ENCODE measurements at regions not wholly inside any gene's neighbourhood (a gene's known extent, or its start where the extent isn't known, plus 50 kb on each side); places are given as distances from the start of the nearest gene placed in this dataset.

DNA sequence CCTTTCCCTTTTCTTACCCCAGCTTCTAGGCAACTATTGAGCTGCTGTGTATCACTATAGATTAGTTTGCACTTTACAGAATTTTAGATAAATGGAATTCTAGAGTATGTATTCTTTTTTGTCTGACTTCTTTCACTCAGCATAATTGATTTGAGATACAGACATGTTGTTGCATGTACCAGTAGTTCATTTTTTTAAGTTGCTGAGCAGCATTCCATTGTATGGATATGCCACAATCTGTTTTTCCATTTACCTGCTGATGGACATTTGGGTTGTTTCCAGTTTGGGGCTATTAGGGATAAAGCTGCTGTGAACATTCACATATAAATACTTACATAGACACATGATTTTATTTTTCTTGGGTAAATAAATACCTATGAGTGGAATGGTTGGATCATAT lies 135.7 kb downstream of the IGF1 start:
- POLR2A ChIA-PET (ENCODE audit: partially characterized antibody), result no interaction called here
- H3K9me3 Mint-ChIP-seq, result peaks cover 0 to 4% (median under 1%) of the 10 kb centered on the region in 8 donors
- H3K27me3 Mint-ChIP-seq, result peaks cover under 1 to 3% of the 10 kb centered on the region in 2 donors
- no peak overlapping the region for H3K4me3 Mint-ChIP-seq
- DNase-seq, result no peak
- Histone ChIP-seq H3K27ac (ENCODE audit: low read depth, low read length) (no peak overlapping the region), H3K4me1 (ENCODE audit: insufficient read depth, low read length) (no peaks in the 10 kb centered on the region), H3K27me3 (ENCODE audit: insufficient read depth, low read length) (no peaks in the 10 kb centered on the region), H3K9me3 (ENCODE audit: control insufficient read depth in 1 of 2, low read length in 2 of 2) (no peaks in the 10 kb centered on the region), H3K4me3 (ENCODE audit: low read length in 2 of 2) (no peak overlapping the region), H3K36me3 (ENCODE audit: insufficient read depth, low read length) (no peaks in the 10 kb centered on the region)
- no peaks in the 10 kb centered on the region for H3K36me3 Mint-ChIP-seq
- intact Hi-C loops (cut with micrococcal nuclease), result no loop called here
- no peak overlapping the region for H3K27ac Mint-ChIP-seq
- no peaks in the 10 kb centered on the region for H3K4me1 Mint-ChIP-seq
- CTCF ChIA-PET (ENCODE audit: partially characterized antibody), result no interaction called here

DNA sequence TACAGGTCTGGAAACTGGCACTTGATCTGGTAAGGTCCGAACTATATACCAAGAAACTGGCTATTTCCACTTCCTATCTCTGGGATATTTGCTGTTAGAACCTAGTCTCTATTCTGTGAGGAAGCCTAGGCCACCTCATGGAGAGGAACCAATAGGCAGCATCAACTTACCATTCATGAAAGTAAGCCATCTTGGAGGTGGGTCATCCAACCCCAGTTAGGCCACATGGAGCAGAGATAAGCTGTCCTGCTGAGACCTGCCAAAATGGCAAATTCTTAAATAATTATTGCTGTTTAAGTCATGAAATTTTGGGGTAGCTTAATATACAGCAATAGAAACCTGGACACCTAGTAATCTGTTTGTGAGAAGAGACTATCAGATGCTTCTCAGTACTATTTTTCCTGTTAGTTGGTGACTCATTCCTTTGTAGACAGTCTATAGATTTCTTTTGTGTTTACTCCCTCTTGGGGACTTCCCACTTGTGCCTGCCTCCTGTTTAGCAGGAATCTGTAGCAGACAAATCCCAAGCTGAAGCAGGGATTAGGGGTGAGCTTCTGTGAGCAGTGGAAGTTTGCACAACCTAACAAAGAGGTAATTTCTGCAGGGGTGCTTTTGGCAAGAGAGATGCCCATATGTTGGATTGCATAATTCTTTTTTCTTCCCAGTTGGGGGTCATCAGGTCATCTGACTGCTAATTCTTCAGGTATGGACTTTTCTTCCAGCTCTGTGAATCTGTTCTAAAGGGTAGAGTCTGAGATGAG lies 136.8 kb downstream of the IGF1 start:
- H3K9me3 Mint-ChIP-seq, result peaks cover 0 to 4% (median under 1%) of the 10 kb centered on the region in 8 donors
- H3K4me3 Mint-ChIP-seq, result no peak overlapping the region
- H3K9me3 ChIP-seq (ENCODE audit: control insufficient read depth in 1 of 2, low read length in 2 of 2), result no peaks in the 10 kb centered on the region
- H3K27ac ChIP-seq (ENCODE audit: low read depth, low read length), result no peak overlapping the region
- no peaks in the 10 kb centered on the region for H3K36me3 ChIP-seq (ENCODE audit: insufficient read depth, low read length)
- CTCF ChIA-PET (ENCODE audit: partially characterized antibody), result no interaction called here
- H3K4me3 ChIP-seq (ENCODE audit: low read length in 2 of 2), result no peak overlapping the region
- POLR2A ChIA-PET (ENCODE audit: partially characterized antibody), result no interaction called here
- intact Hi-C loops (cut with micrococcal nuclease), result no loop called here
- no peak overlapping the region for H3K27ac Mint-ChIP-seq
- no peaks in the 10 kb centered on the region for H3K36me3 Mint-ChIP-seq
- DNase-seq, result no peak
- H3K27me3 Mint-ChIP-seq, result peaks cover 1% of the 10 kb centered on the region in 2 donors
- no peaks in the 10 kb centered on the region for H3K27me3 ChIP-seq (ENCODE audit: insufficient read depth, low read length)
- H3K4me1 Mint-ChIP-seq, result no peaks in the 10 kb centered on the region
- no peaks in the 10 kb centered on the region for H3K4me1 ChIP-seq (ENCODE audit: insufficient read depth, low read length)

DNA sequence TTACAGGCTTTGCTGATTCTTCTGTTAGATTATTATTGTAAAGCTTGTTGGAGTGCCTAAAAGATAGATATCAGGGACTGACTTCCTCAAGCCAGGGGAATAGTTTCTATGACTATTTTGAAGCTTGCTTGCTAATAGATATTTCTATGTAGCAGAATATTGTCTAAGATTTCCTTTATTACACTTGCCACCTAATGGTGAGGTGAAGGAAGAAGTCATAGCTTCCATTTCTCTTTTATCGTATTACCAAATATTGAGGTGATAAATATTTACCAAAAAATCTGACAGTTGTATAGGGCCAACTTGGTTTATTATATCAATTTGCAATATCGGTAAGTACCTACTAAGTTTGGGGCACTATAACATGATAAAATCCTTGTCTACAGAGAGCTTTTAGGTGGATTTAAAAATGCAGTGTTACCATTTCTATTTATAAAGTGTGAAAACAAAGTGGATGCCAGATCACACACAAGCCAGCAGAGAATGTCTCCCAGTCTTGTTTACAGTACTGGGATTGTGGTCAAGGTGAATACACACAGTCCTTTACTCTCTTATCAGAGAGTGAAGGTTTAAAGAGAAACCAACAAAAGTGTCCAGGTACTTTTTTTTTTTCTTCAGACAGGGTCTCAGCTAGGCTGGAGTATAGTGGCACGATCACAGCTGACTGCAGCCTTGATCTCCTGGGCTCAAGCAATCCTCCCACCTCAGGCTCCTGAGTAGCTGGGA lies 137.9 kb downstream of the IGF1 start:
- H3K4me1 Mint-ChIP-seq, result no peaks in the 10 kb centered on the region
- H3K36me3 ChIP-seq (ENCODE audit: insufficient read depth, low read length), result no peaks in the 10 kb centered on the region
- H3K9me3 Mint-ChIP-seq, result peaks cover 0 to 7% (median under 1%) of the 10 kb centered on the region in 8 donors
- intact Hi-C loops (cut with micrococcal nuclease), result no loop called here
- H3K27ac ChIP-seq (ENCODE audit: low read depth, low read length), result no peak overlapping the region
- no peak for DNase-seq
- H3K27me3 Mint-ChIP-seq, result peaks cover 1 to 3% of the 10 kb centered on the region in 2 donors
- no peak overlapping the region for H3K4me3 ChIP-seq (ENCODE audit: low read length in 2 of 2)
- H3K27me3 ChIP-seq (ENCODE audit: insufficient read depth, low read length), result no peaks in the 10 kb centered on the region
- ChIA-PET POLR2A (ENCODE audit: partially characterized antibody) (no interaction called here), CTCF (ENCODE audit: partially characterized antibody) (no interaction called here)
- H3K4me1 ChIP-seq (ENCODE audit: insufficient read depth, low read length), result no peaks in the 10 kb centered on the region
- no peak overlapping the region for H3K4me3 Mint-ChIP-seq
- no peak overlapping the region for H3K27ac Mint-ChIP-seq
- no peaks in the 10 kb centered on the region for H3K9me3 ChIP-seq (ENCODE audit: control insufficient read depth in 1 of 2, low read length in 2 of 2)
- no peaks in the 10 kb centered on the region for H3K36me3 Mint-ChIP-seq

DNA sequence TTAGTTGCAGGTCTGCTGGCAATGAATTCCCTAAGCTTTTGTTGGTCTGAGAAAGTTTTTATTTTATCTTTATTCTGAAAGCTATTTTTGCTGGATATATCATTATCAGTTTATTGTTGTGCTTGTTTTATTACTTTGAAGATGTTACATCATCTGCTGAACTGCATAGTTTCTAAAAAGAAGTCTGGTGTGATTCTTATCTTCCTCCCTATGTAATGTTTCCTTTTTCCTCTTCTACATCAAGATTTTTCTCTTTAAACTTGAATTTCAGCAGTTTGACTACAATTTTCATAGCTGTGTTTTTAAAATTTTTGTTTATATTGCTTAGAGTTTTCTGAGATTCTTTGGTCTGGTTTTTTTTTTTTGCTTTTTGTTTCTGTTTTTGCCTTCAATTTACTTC lies 137.1 kb upstream of the PMCH start:
- H3K9me3 Mint-ChIP-seq, result peaks cover 0 to 4% (median 0%) of the 10 kb centered on the region in 8 donors
- Histone ChIP-seq H3K36me3 (ENCODE audit: insufficient read depth, low read length) (no peaks in the 10 kb centered on the region), H3K4me3 (ENCODE audit: low read length in 2 of 2) (no peak overlapping the region), H3K9me3 (ENCODE audit: control insufficient read depth in 1 of 2, low read length in 2 of 2) (no peaks in the 10 kb centered on the region), H3K4me1 (ENCODE audit: insufficient read depth, low read length) (no peaks in the 10 kb centered on the region), H3K27ac (ENCODE audit: low read depth, low read length) (no peak overlapping the region), H3K27me3 (ENCODE audit: insufficient read depth, low read length) (no peaks in the 10 kb centered on the region)
- no peaks in the 10 kb centered on the region for H3K36me3 Mint-ChIP-seq
- H3K4me1 Mint-ChIP-seq, result no peaks in the 10 kb centered on the region
- intact Hi-C loops (cut with micrococcal nuclease), result no loop called here
- DNase-seq, result no peak
- CTCF ChIA-PET (ENCODE audit: partially characterized antibody), result no interaction called here
- POLR2A ChIA-PET (ENCODE audit: partially characterized antibody), result no interaction called here
- H3K27ac Mint-ChIP-seq, result no peak overlapping the region
- H3K27me3 Mint-ChIP-seq, result peaks cover 1 to 3% of the 10 kb centered on the region in 2 donors
- no peak overlapping the region for H3K4me3 Mint-ChIP-seq

DNA sequence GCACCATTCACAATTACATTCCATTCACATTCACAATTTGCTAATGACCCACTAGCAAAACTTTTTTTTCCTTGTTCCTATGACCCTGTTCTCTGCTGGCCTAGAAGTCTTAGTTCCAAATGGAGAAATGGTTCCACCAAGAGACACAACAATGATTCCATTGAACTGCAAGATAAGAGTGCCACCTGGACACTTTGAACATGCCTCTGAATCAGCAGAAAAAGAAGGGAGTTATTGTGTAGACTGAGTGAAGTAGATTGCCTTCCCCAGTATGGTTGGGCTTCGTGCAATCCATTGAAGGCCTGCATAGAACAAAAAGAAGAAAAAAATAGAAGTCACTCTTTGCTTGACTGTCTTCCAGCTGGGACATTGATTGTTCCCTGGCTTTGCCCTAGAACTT lies 133.8 kb upstream of the PMCH start:
- Histone ChIP-seq H3K4me1 (ENCODE audit: insufficient read depth, low read length) (no peaks in the 10 kb centered on the region), H3K27me3 (ENCODE audit: insufficient read depth, low read length) (no peaks in the 10 kb centered on the region), H3K27ac (ENCODE audit: low read depth, low read length) (no peak overlapping the region), H3K9me3 (ENCODE audit: control insufficient read depth in 1 of 2, low read length in 2 of 2) (no peaks in the 10 kb centered on the region), H3K36me3 (ENCODE audit: insufficient read depth, low read length) (no peaks in the 10 kb centered on the region), H3K4me3 (ENCODE audit: low read length in 2 of 2) (no peak overlapping the region)
- POLR2A ChIA-PET (ENCODE audit: partially characterized antibody), result no interaction called here
- intact Hi-C loops (cut with micrococcal nuclease), result no loop called here
- CTCF ChIA-PET (ENCODE audit: partially characterized antibody), result no interaction called here
- H3K36me3 Mint-ChIP-seq, result no peaks in the 10 kb centered on the region
- peaks cover 0 to 1% of the 10 kb centered on the region in 2 donors for H3K27me3 Mint-ChIP-seq
- H3K9me3 Mint-ChIP-seq, result peaks cover 0 to 2% (median 0%) of the 10 kb centered on the region in 8 donors
- no peak for DNase-seq
- H3K27ac Mint-ChIP-seq, result no peak overlapping the region
- no peaks in the 10 kb centered on the region for H3K4me1 Mint-ChIP-seq
- H3K4me3 Mint-ChIP-seq, result no peak overlapping the region

DNA sequence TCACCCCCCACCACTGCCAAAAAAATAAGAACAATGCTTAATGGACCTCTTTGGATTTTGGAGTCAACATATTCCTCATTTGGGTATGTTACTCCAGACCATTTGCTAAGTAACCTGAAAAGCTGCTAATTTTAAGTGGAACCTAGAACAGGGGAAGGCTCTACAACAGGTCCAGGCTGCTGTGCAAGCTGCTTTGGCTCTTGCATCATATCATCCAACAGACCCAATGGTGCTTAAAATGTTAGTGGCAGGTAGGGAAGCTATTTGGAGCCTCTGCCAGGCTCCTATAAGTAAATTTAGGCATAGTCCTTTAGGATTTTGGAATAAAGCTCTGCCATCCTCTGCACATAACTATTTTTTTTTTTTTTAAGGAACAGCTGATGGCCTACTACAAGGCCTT lies 132.2 kb upstream of the PMCH start:
- no peak for DNase-seq
- Histone ChIP-seq H3K4me1 (ENCODE audit: insufficient read depth, low read length) (no peaks in the 10 kb centered on the region), H3K4me3 (ENCODE audit: low read length in 2 of 2) (no peak overlapping the region), H3K36me3 (ENCODE audit: insufficient read depth, low read length) (no peaks in the 10 kb centered on the region), H3K9me3 (ENCODE audit: control insufficient read depth in 1 of 2, low read length in 2 of 2) (no peaks in the 10 kb centered on the region), H3K27me3 (ENCODE audit: insufficient read depth, low read length) (no peaks in the 10 kb centered on the region), H3K27ac (ENCODE audit: low read depth, low read length) (no peak overlapping the region)
- no peaks in the 10 kb centered on the region for H3K36me3 Mint-ChIP-seq
- no peaks in the 10 kb centered on the region for H3K9me3 Mint-ChIP-seq
- no peak overlapping the region for H3K4me3 Mint-ChIP-seq
- H3K4me1 Mint-ChIP-seq, result no peaks in the 10 kb centered on the region
- H3K27ac Mint-ChIP-seq, result no peak overlapping the region
- peaks cover 2 to 5% of the 10 kb centered on the region in 2 donors for H3K27me3 Mint-ChIP-seq
- POLR2A ChIA-PET (ENCODE audit: partially characterized antibody), result no interaction called here
- intact Hi-C loops (cut with micrococcal nuclease), result no loop called here
- CTCF ChIA-PET (ENCODE audit: partially characterized antibody), result interaction anchor here (1.4 kb wide), 1 partner anchor 97 kb away, joined by 5 read pairs; no protein-coding TSS in a partner anchor

DNA sequence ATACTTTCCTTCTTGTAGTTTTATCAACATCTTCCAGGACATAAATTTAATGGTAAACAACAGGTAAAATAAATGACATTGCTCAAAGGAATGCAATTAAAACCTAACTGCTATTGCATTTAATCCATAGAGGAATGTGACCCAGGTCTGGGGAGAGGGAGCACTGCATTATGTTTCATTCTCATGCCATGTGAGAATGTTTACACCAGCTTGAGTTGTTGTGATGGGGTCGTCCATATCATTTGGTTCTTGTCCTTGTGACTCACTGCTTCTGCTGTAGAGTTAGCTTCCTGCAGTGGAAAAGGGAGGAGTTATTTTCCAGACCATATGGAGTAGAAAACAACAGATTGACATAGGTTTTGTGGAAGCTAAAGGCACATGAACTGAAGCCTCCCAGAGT lies 129.3 kb upstream of the PMCH start:
- CTCF ChIA-PET (ENCODE audit: partially characterized antibody), result no interaction called here
- intact Hi-C loops (cut with micrococcal nuclease), result no loop called here
- no peak overlapping the region for H3K27ac ChIP-seq (ENCODE audit: low read depth, low read length)
- no peaks in the 10 kb centered on the region for H3K36me3 Mint-ChIP-seq
- H3K4me1 Mint-ChIP-seq, result no peaks in the 10 kb centered on the region
- POLR2A ChIA-PET (ENCODE audit: partially characterized antibody), result no interaction called here
- no peaks in the 10 kb centered on the region for H3K4me1 ChIP-seq (ENCODE audit: insufficient read depth, low read length)
- H3K36me3 ChIP-seq (ENCODE audit: insufficient read depth, low read length), result no peaks in the 10 kb centered on the region
- peaks cover 2 to 5% of the 10 kb centered on the region in 2 donors for H3K27me3 Mint-ChIP-seq
- no peaks in the 10 kb centered on the region for H3K27me3 ChIP-seq (ENCODE audit: insufficient read depth, low read length)
- no peak overlapping the region for H3K27ac Mint-ChIP-seq
- H3K4me3 ChIP-seq (ENCODE audit: low read length in 2 of 2), result no peak overlapping the region
- H3K9me3 ChIP-seq (ENCODE audit: control insufficient read depth in 1 of 2, low read length in 2 of 2), result no peaks in the 10 kb centered on the region
- DNase-seq, result no peak
- no peak overlapping the region for H3K4me3 Mint-ChIP-seq
- H3K9me3 Mint-ChIP-seq, result peaks cover 0 to 4% (median 0%) of the 10 kb centered on the region in 8 donors
